Body of pancreas (tissue), 4 donors: ENCODE measurements at regions not wholly inside any gene's neighbourhood (a gene's known extent, or its start where the extent isn't known, plus 50 kb on each side); places are given as distances from the start of the nearest gene placed in this dataset.

Experiments used
- POLR2A ChIP-seq, 3 donors: fragments of 450-650 bp; IDR thresholded peaks; one replicate each; pipeline ENCODE4 v1.6.1; 2016; ENCODE audit warnings: antibody characterized with exemption in 3 of 3, mild to moderate bottlenecking in 2 of 3
- TF ChIP-seq, protein P1 (sequence below), 7 experiments: fragments of 450-650 bp in 4 of 7; fragments of 200-600 bp in 3 of 7; sonication (generic) in 3 of 7; IDR thresholded peaks; one replicate each; pipeline ENCODE4 v1.5.1; 2016 to 2019; ENCODE audit warnings: antibody characterized with exemption in 7 of 7

DNA sequence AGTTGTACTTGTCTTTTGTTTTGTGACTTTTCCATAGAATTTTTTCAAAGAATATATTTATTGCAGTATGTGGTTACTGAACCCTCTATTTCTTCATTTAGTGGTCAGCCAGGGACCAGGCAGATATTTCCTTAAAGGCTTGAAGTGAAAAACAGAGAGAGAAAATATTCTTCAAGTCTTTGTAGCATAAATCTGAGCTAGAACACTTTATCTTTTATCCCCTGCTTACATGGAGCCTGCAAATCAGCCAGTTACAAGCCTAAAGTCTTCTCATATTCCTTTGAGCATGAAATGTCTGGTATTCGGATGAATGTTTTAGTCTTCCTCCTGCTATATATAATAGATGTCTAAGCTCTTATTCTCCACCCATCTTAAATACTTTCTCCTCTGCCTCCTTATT lies 1557.5 kb upstream of the ACVR2A start:
- no peak for TF ChIP-seq POLR2A (IDR thresholded peaks at IDR 0.05)
- TF ChIP-seq, protein P1, sequence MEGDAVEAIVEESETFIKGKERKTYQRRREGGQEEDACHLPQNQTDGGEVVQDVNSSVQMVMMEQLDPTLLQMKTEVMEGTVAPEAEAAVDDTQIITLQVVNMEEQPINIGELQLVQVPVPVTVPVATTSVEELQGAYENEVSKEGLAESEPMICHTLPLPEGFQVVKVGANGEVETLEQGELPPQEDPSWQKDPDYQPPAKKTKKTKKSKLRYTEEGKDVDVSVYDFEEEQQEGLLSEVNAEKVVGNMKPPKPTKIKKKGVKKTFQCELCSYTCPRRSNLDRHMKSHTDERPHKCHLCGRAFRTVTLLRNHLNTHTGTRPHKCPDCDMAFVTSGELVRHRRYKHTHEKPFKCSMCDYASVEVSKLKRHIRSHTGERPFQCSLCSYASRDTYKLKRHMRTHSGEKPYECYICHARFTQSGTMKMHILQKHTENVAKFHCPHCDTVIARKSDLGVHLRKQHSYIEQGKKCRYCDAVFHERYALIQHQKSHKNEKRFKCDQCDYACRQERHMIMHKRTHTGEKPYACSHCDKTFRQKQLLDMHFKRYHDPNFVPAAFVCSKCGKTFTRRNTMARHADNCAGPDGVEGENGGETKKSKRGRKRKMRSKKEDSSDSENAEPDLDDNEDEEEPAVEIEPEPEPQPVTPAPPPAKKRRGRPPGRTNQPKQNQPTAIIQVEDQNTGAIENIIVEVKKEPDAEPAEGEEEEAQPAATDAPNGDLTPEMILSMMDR (IDR thresholded peaks at IDR 0.05) = no peak
